IMR-90 (cell line): ENCODE measurements at regions not wholly inside any gene's neighbourhood (a gene's known extent, or its start where the extent isn't known, plus 50 kb on each side); places are given as distances from the start of the nearest gene placed in this dataset.

ENCODE experiments used
- ATAC-seq: fragments of 200-7000 bp; cut with Tn5 transposase; 2 replicates; pipeline ENCODE4 v1.9.1; 2020; ENCODE audit warnings: low read depth, mild to moderate bottlenecking, moderate library complexity
- BruUV-seq: library from RNA; stranded (reverse); fragments of 400-500 nt; replicated peaks from 2 replicates; lab custom pipeline; 2021; lab: Mats Ljungman, UMichigan
- CTCF ChIA-PET: fragments of 300-600 bp; formaldehyde crosslinking; extraction: SDS; loops from one replicate; lab custom pipeline; 2021; ENCODE audit warnings: antibody characterized with exemption; lab: Yijun Ruan, JAX
- POLR2A ChIA-PET: fragments of 300-600 bp; sonication (Branson Sonifier 250); formaldehyde crosslinking; loops from one replicate; lab custom pipeline; 2022; ENCODE audit warnings: antibody characterized with exemption; ENCODE audit not compliant: unreplicated experiment; lab: Charles Lee
- DNase-seq: peaks from one replicate; pipeline ENCODE4 v3.0.0; 2013
- H2AFZ ChIP-seq: replicated peaks from 2 replicates; pipeline ENCODE3; 2013; ENCODE audit warnings: low read length, mild to moderate bottlenecking; ENCODE audit not compliant: poor library complexity
- H2AK5ac ChIP-seq: 2 replicates; pipeline ENCODE4 v1.6.1; 2013; ENCODE audit warnings: low read depth, low read length, inconsistent platforms
- H2AK9ac ChIP-seq: replicated peaks from 2 replicates; pipeline ENCODE3; 2013; ENCODE audit warnings: mild to moderate bottlenecking, low read depth, low read length, moderate library complexity; ENCODE audit not compliant: poor library complexity
- H2BK120ac ChIP-seq: 2 replicates; pipeline ENCODE4 v1.6.1; 2013; ENCODE audit warnings: low read depth, low read length, inconsistent platforms
- H2BK15ac ChIP-seq: 3 replicates; pipeline ENCODE4 v1.6.1; 2013; ENCODE audit warnings: low read depth, low read length, inconsistent platforms
- H2BK20ac ChIP-seq: 2 replicates; pipeline ENCODE4 v1.6.1; 2013; ENCODE audit warnings: low read depth, mild to moderate bottlenecking, inconsistent platforms, low read length, moderate library complexity
- H2BK5ac ChIP-seq: 2 replicates; pipeline ENCODE4 v1.6.1; 2013; ENCODE audit warnings: mild to moderate bottlenecking, low read depth, low read length, inconsistent platforms; ENCODE audit not compliant: poor library complexity, severe bottlenecking
- H3K14ac ChIP-seq: replicated peaks from 2 replicates; pipeline ENCODE4 v1.6.1; 2013; ENCODE audit warnings: low read depth, low read length, inconsistent platforms
- H3K18ac ChIP-seq: 2 replicates; pipeline ENCODE4 v1.6.1; 2013; ENCODE audit warnings: low read depth, low read length, control low read depth
- H3K23ac ChIP-seq: 2 replicates; pipeline ENCODE4 v1.6.1; 2013; ENCODE audit warnings: low read depth, low read length, inconsistent platforms
- H3K27ac ChIP-seq: 2 replicates; pipeline ENCODE4 v1.5.1; 2013; ENCODE audit warnings: mild to moderate bottlenecking, control low read depth, low read length; ENCODE audit not compliant: insufficient read depth
- H3K27me3 ChIP-seq: 2 replicates; pipeline ENCODE4 v1.6.1; 2013; ENCODE audit warnings: low read length; ENCODE audit not compliant: control insufficient read depth, insufficient read depth
- H3K36me3 ChIP-seq: 2 replicates; pipeline ENCODE4 v1.6.1; 2013; ENCODE audit warnings: low read length, mixed read lengths; ENCODE audit not compliant: control insufficient read depth, insufficient read depth
- H3K4ac ChIP-seq: 2 replicates; pipeline ENCODE4 v1.6.1; 2013; ENCODE audit warnings: low read depth, low read length, inconsistent platforms
- H3K4me1 ChIP-seq: 2 replicates; pipeline ENCODE4 v1.6.1; 2013; ENCODE audit warnings: low read length, mixed read lengths; ENCODE audit not compliant: control insufficient read depth, insufficient read depth
- H3K4me2 ChIP-seq: 2 replicates; pipeline ENCODE4 v1.6.1; 2013; ENCODE audit warnings: low read depth, mild to moderate bottlenecking, control low read depth, low read length, moderate library complexity
- H3K4me3 ChIP-seq: 2 replicates; pipeline ENCODE4 v1.5.1; 2013; ENCODE audit warnings: low read depth, mild to moderate bottlenecking, control low read depth, low read length, moderate library complexity; ENCODE audit not compliant: insufficient read depth
- H3K56ac ChIP-seq: 2 replicates; pipeline ENCODE4 v1.6.1; 2013; ENCODE audit warnings: low read length, inconsistent platforms; ENCODE audit not compliant: insufficient read depth; ENCODE audit errors: extremely low read depth
- H3K79me1 ChIP-seq, 2 experiments: 2 replicates each; pipeline ENCODE4 v1.6.1; 2013; ENCODE audit warnings: low read length in 2 of 2, inconsistent platforms in 1 of 2, low read depth in 1 of 2
- H3K9ac ChIP-seq: 2 replicates; pipeline ENCODE4 v1.6.1; 2013; ENCODE audit warnings: low read depth, low read length, control low read depth
- H3K9me1 ChIP-seq: 2 replicates; pipeline ENCODE4 v1.6.1; 2013; ENCODE audit warnings: low read length, inconsistent platforms; ENCODE audit not compliant: insufficient read depth
- H3K9me3 ChIP-seq: 2 replicates; pipeline ENCODE4 v1.6.1; 2013; ENCODE audit warnings: low read length; ENCODE audit not compliant: control insufficient read depth, insufficient read depth
- H4K20me1 ChIP-seq: 2 replicates; pipeline ENCODE4 v1.6.1; 2013; ENCODE audit warnings: low read length, inconsistent platforms; ENCODE audit not compliant: insufficient read depth
- H4K5ac ChIP-seq: 2 replicates; pipeline ENCODE4 v1.6.1; 2013; ENCODE audit warnings: mild to moderate bottlenecking, low read depth, low read length, control low read depth
- H4K8ac ChIP-seq, 2 experiments: 2 replicates each; pipeline ENCODE4 v1.6.1; 2013; ENCODE audit warnings: low read depth in 2 of 2, low read length in 2 of 2, control low read depth in 1 of 2, inconsistent platforms in 1 of 2
- H4K91ac ChIP-seq: 2 replicates; pipeline ENCODE4 v1.6.1; 2013; ENCODE audit warnings: low read depth, low read length, inconsistent platforms; ENCODE audit not compliant: insufficient read depth
- BHLHE40 ChIP-seq: fragments of 150-350 bp; IDR thresholded peaks from 2 replicates; pipeline ENCODE4 v1.6.1; 2016; ENCODE audit warnings: mild to moderate bottlenecking, low read depth, low read length
- CEBPB ChIP-seq: IDR thresholded peaks from 2 replicates; pipeline ENCODE4 v1.6.1; 2012; ENCODE audit warnings: low read depth, low read length, improper control_type of control experiment
- CHD1 ChIP-seq: IDR thresholded peaks from 2 replicates; pipeline ENCODE4 v1.6.1; 2012; ENCODE audit warnings: low read depth, low read length, improper control_type of control experiment
- ELK1 ChIP-seq: fragments of 150-350 bp; IDR thresholded peaks from 2 replicates; pipeline ENCODE4 v1.6.1; 2016; ENCODE audit warnings: low read depth, mild to moderate bottlenecking, low read length, moderate library complexity, borderline replicate concordance
- FOS ChIP-seq: fragments of 150-350 bp; IDR thresholded peaks from 2 replicates; pipeline ENCODE4 v1.6.1; 2016; ENCODE audit warnings: low read depth, low read length
- MAZ ChIP-seq: IDR thresholded peaks from 2 replicates; pipeline ENCODE4 v1.6.1; 2012; ENCODE audit warnings: low read depth, mild to moderate bottlenecking, low read length, improper control_type of control experiment, moderate library complexity, borderline replicate concordance
- MXI1 ChIP-seq: IDR thresholded peaks from 2 replicates; pipeline ENCODE4 v1.6.1; 2012; ENCODE audit warnings: low read depth, mild to moderate bottlenecking, low read length, moderate library complexity, borderline replicate concordance
- NFE2L2 ChIP-seq: fragments of 150-350 bp; IDR thresholded peaks from 2 replicates; pipeline ENCODE4 v1.6.1; 2016; ENCODE audit warnings: low read depth, mild to moderate bottlenecking, low read length
- POLR2A ChIP-seq: IDR thresholded peaks from 2 replicates; pipeline ENCODE4 v1.6.1; 2012; ENCODE audit warnings: mild to moderate bottlenecking, low read depth, low read length
- RAD21 ChIP-seq: IDR thresholded peaks from 2 replicates; pipeline ENCODE4 v1.6.1; 2012; ENCODE audit warnings: low read length, improper control_type of control experiment
- RCOR1 ChIP-seq: IDR thresholded peaks from 2 replicates; pipeline ENCODE4 v1.6.1; 2012; ENCODE audit warnings: mild to moderate bottlenecking, low read length, improper control_type of control experiment; ENCODE audit not compliant: insufficient replicate concordance
- RFX5 ChIP-seq: IDR thresholded peaks from 2 replicates; pipeline ENCODE4 v1.8.0; 2012; ENCODE audit warnings: low read depth, mild to moderate bottlenecking, low read length, moderate library complexity
- SMC3 ChIP-seq: fragments of 150-350 bp; IDR thresholded peaks from 2 replicates; pipeline ENCODE4 v1.6.1; 2016; ENCODE audit warnings: low read depth, mild to moderate bottlenecking, antibody characterized with exemption, low read length, moderate library complexity
- USF2 ChIP-seq: fragments of 150-350 bp; IDR thresholded peaks from 2 replicates; pipeline ENCODE4 v1.6.1; 2017; ENCODE audit warnings: mild to moderate bottlenecking, antibody characterized with exemption, low read length, low read depth
- WGBS, 2 experiments: methylation state at CpG; one replicate each; pipeline versions ENCODE4 v1.1.5 to v1.1.7; 2013; ENCODE audit warnings: missing lambda C conversion rate in 2 of 2; ENCODE audit not compliant: insufficient read length in 1 of 2; ENCODE audit errors: extremely low coverage in 2 of 2; 5-methylcytosine and 5-hydroxymethylcytosine counted together
- dilution Hi-C: fragments of 300-500 bp; cut with HindIII; formaldehyde crosslinking; loops from one replicate; pipeline ENCODE4 v1.14.3; 2018; ENCODE audit warnings: low sequenced_read_pairs; ENCODE audit not compliant: unreplicated experiment
- in situ Hi-C: fragments of 300-500 bp; cut with MboI; formaldehyde crosslinking; loops from 3 replicates; pipeline ENCODE4 v1.14.3; 2019; ENCODE audit warnings: low sequenced_read_pairs, inconsistent platforms, mixed read lengths
- intact Hi-C: fragments of 100-400 bp; cut with micrococcal nuclease; formaldehyde crosslinking; loops from 2 replicates; pipeline ENCODE4 v1.10.0; 2022

GRCh38 chr14:59017285-59017965, 171.0 kb upstream of the DAAM1 start:
- Histone ChIP-seq H2BK5ac (no peak overlapping the region), H4K20me1 (no peaks in the 10 kb centered on the region), H3K79me1 (no peaks in the 10 kb centered on the region), H3K4me3 (no peak overlapping the region), H3K23ac (no peak overlapping the region), H4K5ac (no peak overlapping the region), H4K91ac (no peak overlapping the region), H3K36me3 (no peaks in the 10 kb centered on the region), H2BK120ac (no peak overlapping the region), H4K8ac (no peak overlapping the region), H3K4me1 (no peaks in the 10 kb centered on the region), H2AK5ac (no peak overlapping the region), H3K9ac (no peak overlapping the region), H2AK9ac (no peak overlapping the region), H3K4ac (no peak overlapping the region), H2AFZ (no peak overlapping the region), H3K14ac (no peak overlapping the region), H3K9me1 (peaks cover 7% of the 10 kb centered on the region; the same call in 1 of the 2 replicates), H3K56ac (no peak overlapping the region), H2BK15ac (no peak overlapping the region), H3K4me2 (no peak overlapping the region), H3K9me3 (peaks cover 9% of the 10 kb centered on the region), H3K27ac (no peak overlapping the region), H3K27me3 (no peaks in the 10 kb centered on the region), H3K18ac (no peak overlapping the region), H2BK20ac (no peak overlapping the region)
- in situ Hi-C loops, result no loop called here
- no TSS peak for BruUV-seq
- TF ChIP-seq MXI1, result no peak
- no peak for TF ChIP-seq FOS
- TF ChIP-seq CHD1, result no peak
- no peak for TF ChIP-seq RCOR1
- no peak for TF ChIP-seq NFE2L2
- no peak for TF ChIP-seq MAZ
- TF ChIP-seq ELK1, result no peak
- TF ChIP-seq RAD21, result no peak
- no peak for TF ChIP-seq RFX5
- TF ChIP-seq SMC3, result no peak
- no peak for TF ChIP-seq CEBPB
- no peak for TF ChIP-seq BHLHE40
- no peak for TF ChIP-seq POLR2A
- no peak for TF ChIP-seq USF2
- CTCF ChIA-PET, result no interaction called here
- ATAC-seq (no peak), DNase-seq (no peak)
- intact Hi-C loops, result no loop called here
- no CpG with 5 or more reads among the region's 5 CpGs for WGBS, 2 experiments
- dilution Hi-C loops, result no loop called here
- POLR2A ChIA-PET, result no interaction called here
